Lung microvascular endothelial cell (primary cell): ENCODE measurements at regions not wholly inside any gene's neighbourhood (a gene's known extent, or its start where the extent isn't known, plus 50 kb on each side); places are given as distances from the start of the nearest gene placed in this dataset.
"Not testable (repeated sequence)": the region's sequence is repeated elsewhere in the genome, so short reads cannot be mapped to it uniquely, and the experiment has no call there.

Experiments used
- DNase-seq, 2 donors: peaks; one replicate each; pipeline versions ENCODE4 v3.0.0 to v3.0.0-alpha.2; 2010; ENCODE audit warnings: low read depth in 2 of 2

DNA sequence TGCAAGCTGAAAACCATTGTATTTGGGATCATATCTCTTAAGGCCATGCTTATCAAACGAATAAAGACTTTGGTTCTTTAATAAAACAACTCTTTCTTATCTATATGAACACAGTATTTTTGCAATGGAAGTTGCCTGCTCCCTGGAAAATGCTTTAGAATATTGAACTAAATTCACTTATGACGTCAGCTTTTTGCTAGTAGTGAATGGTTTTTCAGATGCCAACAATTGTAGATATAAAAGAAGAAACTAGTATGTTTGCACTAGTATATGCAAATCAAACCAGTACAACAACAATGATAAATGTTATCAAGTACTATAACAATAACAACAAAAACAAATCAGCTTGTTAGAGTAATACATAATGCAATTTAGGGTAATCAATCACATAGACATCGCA is 1462.9 kb downstream of the SUCLG1 start:
- DNase-seq = no peak

GRCh38 chr2:82994151-82994550 is 1464.9 kb downstream of the SUCLG1 start:
- no peak for DNase-seq

DNA sequence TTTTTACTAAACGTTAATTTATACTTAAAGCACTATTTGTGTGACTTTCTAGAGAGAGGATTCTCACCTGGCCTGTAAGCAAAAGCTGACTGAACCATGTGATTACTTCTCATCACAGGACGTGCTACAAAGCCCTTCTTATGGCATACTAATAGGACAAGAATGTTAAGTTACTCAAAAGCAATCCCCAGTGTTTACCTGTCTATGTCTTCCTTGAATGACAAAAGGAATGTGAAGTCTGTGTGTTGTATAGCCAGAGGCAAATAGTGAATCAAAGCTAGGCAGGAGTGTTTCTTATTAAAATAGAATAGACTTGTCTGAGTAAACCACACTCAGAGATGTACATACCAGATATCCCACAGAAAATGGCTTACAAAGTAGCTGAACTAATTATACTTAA is 1465.5 kb downstream of the SUCLG1 start:
- no peak for DNase-seq

- DNase-seq = peak in 1 of 2 donors; percentile 70
Observed at GRCh38 chr2:82992968-82993367, 1466.1 kb downstream of the SUCLG1 start.

DNA sequence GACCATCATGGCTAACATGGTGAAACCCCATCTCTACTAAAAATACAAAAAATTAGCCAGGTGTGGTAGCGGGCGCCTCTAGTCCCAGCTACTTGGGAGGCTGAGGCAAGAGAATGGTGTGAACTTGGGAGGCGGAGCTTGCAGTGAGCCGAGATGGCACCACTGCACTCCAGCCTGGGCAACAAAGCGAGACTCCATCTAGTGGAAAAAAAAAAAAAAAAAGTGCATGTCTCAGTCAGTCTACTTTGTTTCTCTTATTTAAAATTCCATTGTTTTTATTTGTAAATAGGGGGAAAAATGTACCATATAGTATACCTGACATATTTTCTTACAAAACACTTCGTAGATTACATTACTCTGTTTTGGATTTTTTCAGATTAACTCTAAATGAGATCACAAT is 1471.4 kb downstream of the SUCLG1 start:
- DNase-seq = not testable (repeated sequence)

DNA sequence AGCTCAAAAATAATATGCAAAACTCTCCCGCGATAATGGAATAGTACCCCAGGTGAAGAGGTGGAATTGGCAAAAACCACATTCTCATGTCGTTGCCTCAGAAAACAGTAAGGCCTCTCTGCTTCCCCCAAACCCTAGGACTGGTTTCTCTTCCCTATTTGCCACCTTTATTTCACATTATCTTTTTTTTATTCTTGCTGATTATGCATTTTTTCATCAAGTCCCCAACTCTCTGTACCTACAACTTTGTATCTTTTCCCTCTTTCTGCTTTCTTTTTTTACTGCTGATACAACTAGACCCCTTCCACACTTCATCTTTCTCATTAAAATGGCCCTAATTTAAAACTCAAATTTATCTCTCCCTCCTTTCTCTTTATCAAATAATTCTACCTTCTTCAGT is 1472.2 kb downstream of the SUCLG1 start:
- no peak for DNase-seq

GRCh38 chr2:82985572-82986197 is 1473.4 kb downstream of the SUCLG1 start:
- no peak for DNase-seq

GRCh38 chr2:82968358-82968757 is 1490.7 kb downstream of the SUCLG1 start:
- no peak for DNase-seq

DNA sequence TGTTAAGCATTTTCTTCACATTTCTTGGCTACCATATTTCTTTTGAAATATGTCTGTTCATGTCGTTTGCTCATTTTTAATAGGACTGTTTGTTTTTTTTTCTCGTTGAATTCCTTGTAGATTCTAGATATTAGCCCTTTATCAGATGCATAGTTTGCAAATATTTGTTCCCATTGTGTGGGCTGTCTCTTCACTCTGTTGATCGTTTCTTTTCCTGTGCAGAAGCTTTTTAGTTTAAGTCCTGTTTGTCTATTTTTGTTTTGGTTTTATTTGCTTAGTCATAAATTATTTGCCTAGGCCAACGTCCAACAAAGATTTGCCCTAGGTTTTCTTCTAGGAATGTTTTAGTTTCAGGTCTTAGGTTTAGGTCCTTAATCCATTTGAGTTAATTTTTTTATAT is 1494.7 kb downstream of the SUCLG1 start:
- no peak for DNase-seq

DNA sequence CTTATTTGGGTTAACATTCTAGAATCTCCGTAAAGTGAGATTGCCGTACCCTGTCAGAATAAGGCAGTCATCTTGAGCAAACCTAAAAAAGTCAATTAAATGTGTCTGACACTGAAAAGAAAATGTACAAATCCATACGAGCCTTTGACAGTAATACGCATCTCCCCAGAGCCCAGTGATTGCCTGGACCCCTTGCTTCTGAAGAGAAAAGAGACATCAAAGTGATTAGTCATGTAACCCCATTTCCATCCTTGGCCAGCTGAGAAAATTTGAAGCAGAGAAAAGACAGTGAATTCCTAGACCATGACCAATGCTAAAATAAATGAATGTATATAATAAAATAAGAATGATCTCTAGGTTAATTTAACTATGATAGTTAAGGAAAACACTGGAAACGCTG is 1499.4 kb downstream of the SUCLG1 start:
- no peak for DNase-seq

DNA sequence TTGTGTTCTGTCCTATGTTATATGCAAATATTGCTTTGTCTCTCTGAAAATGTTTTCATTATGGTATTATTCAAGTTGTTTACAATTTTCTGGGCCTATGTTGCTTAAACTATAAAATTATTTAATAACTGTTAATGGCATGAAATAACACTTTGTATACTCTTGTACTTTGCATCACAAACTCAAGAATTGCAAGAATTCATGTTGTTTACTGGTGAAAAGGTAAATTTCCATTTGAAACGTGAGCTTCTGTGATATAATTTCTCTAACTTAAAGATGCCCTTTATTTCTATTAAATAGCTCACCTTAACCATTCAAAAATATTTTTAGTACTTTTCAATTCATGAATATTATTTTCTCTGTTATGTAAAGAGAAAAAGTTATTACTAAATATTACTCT is 1504.2 kb downstream of the SUCLG1 start:
- no peak for DNase-seq

DNA sequence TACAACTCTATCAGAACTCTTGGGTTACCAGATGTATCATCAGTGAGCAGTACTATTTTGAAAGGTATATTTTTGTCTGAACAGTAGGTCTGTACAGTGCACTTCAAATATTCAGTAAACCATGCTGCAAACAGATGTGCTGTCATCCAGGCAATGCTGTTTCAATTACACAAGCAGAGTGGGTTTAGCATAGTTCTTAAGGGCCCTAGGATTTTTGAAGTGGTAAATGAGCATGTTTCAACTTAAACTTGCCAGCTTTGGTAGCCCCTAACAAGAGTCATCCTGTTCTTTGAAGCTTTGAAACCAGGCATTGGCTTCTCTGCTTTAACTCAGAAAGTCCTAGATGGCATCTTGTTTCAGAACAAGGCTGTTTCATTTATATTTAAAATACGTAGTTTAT is 1519.9 kb downstream of the SUCLG1 start:
- DNase-seq = no peak

DNA sequence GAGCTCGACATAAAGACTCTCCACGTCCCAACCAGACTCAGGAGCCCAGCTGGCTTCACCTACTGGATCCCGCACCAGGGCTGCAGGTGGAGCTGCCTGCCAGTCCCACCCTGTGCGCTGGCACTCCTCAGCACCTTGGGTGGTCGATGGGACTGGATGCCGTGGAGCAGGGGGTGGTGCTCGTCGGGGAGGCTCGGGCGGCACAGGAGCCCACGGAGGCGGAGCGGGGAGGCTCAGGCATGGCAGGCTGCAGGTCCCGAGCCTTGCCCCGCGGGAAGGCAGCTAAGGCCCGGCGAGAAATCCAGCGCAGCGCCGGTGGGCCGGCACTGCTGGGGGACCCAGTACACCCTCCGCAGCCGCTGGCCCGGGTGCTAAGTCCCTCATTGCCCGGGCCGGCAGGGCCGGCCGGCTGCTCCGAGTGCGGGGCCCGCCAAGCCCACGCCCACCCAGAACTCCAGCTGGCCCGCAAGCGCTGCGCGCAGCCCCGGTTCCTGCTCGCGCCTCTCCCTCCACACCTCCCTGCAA is 1520.7 kb downstream of the SUCLG1 start:
- DNase-seq = not testable (repeated sequence)

- no peak for DNase-seq
Observed at GRCh38 chr2:82913566-82913965, 1545.5 kb downstream of the SUCLG1 start.

GRCh38 chr2:82896117-82896516 is 1563.0 kb downstream of the SUCLG1 start:
- no peak for DNase-seq

GRCh38 chr2:82893190-82893589 is 1565.9 kb downstream of the SUCLG1 start:
- no peak for DNase-seq

- no peak for DNase-seq
Observed at GRCh38 chr2:82879803-82880202, 1579.3 kb downstream of the SUCLG1 start.

- DNase-seq = no peak
Observed at GRCh38 chr2:82875858-82876257, 1583.2 kb downstream of the SUCLG1 start.

DNA sequence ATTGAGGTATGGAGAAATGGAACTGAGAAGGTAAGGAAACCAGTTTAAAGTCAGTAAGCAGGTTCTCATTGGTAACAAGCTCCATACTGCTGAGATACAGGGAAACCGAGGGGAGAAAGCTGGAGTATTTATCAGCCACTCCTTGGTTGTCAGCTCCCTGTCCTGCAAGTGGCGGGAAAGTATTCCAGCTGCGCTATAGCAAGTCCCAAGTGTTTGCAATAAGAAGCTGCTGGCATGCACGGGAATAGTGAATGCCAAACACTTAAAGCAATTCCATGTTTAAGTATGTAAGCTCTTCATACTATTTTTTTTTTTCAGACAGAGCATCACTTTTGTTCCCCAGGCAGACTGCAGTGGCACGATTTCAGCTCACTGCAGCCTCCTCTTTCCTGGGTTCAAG is 1601.1 kb downstream of the SUCLG1 start:
- no peak for DNase-seq

GRCh38 chr2:82853299-82853698 is 1605.8 kb downstream of the SUCLG1 start:
- no peak for DNase-seq

- DNase-seq = no peak
Observed at GRCh38 chr2:82852787-82853186, 1606.3 kb downstream of the SUCLG1 start.

DNA sequence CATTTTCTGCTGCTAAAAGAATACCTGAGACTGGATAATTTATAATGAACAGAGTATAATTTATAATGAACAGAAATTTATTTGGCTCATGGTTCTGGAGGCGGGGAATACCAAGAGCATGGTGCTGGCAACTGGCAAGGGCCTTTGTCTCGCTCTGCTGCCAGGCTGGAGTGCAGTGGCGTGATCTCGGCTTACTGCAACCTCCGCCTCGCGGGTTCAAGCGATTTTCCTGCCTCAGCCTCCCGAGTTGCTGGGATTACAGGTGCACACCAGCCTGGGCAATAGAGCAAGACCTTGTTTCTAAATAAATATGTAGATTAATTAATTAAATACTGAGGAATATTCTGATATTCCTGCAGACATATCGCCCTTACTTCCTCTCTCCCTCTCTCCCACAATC is 1610.8 kb downstream of the SUCLG1 start:
- DNase-seq = no peak

DNA sequence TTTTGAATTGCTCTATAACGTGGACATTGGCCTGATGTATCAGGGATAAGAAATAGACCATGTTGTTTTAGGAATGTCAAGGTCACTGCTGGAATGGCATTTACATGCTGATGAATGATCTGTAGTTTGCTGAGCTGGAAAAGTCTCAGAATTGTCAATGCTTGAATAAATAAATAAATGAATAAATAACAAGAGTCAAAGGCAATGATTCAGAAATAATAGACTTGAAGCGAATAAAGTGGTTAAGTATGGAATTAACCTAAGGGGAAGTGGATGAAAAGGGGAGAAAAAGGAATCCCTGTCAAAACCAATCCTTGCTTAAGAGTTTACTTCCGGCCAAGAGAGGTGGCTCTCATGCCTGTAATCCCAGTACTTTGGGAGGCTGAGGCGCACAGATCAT is 1620.0 kb downstream of the SUCLG1 start:
- no peak for DNase-seq
